CD8-positive, alpha-beta memory T cell (primary cell): ENCODE measurements at regions not wholly inside any gene's neighbourhood (a gene's known extent, or its start where the extent isn't known, plus 50 kb on each side); places are given as distances from the start of the nearest gene placed in this dataset.

ENCODE experiments used
- CTCF ChIA-PET: fragments of 350-600 bp; sonication (Branson Sonifier 250); formaldehyde crosslinking; loops from one replicate; lab custom pipeline; 2021; ENCODE audit warnings: antibody characterized with exemption; lab: Charles Lee
- POLR2A ChIA-PET: fragments of 350-600 bp; sonication (Branson Sonifier 250); formaldehyde crosslinking; loops from one replicate; lab custom pipeline; 2021; ENCODE audit warnings: antibody characterized with exemption; lab: Charles Lee
- DNase-seq, 5 donors: peaks; one replicate each; pipeline versions ENCODE4 v3.0.0 to v3.0.0-alpha.2; 2020 to 2022; ENCODE audit warnings: mixed read lengths in 1 of 5
- H3K27ac ChIP-seq: one replicate; pipeline ENCODE4 v1.7.0; 2013; ENCODE audit warnings: low read depth, mild to moderate bottlenecking, low read length, moderate library complexity
- H3K27me3 ChIP-seq: 2 replicates; pipeline ENCODE4 v1.7.0; 2013; ENCODE audit warnings: low read length, mild to moderate bottlenecking; ENCODE audit not compliant: insufficient read depth, poor library complexity, severe bottlenecking
- H3K36me3 ChIP-seq: 2 replicates; pipeline ENCODE4 v1.7.0; 2013; ENCODE audit warnings: mild to moderate bottlenecking, low read length, moderate library complexity; ENCODE audit not compliant: insufficient read depth
- H3K4me1 ChIP-seq: 2 replicates; pipeline ENCODE4 v1.7.0; 2013; ENCODE audit warnings: mild to moderate bottlenecking, low read length, moderate library complexity; ENCODE audit not compliant: insufficient read depth
- H3K4me3 ChIP-seq: 2 replicates; pipeline ENCODE4 v1.7.0; 2013; ENCODE audit warnings: mild to moderate bottlenecking, low read length
- H3K9me3 ChIP-seq: 2 replicates; pipeline ENCODE4 v1.7.0; 2013; ENCODE audit warnings: mild to moderate bottlenecking, low read length
- H3K27ac Mint-ChIP-seq, 8 donors: one replicate each; pipeline ENCODE4 v1.8.0; 2020 to 2021; ENCODE audit warnings: mixed read lengths in 8 of 8, mild to moderate bottlenecking in 6 of 8, inconsistent platforms in 3 of 8, moderate library complexity in 3 of 8
- H3K27me3 Mint-ChIP-seq, 2 donors: one replicate each; pipeline ENCODE4 v1.8.0; 2020 to 2021; ENCODE audit warnings: mixed read lengths in 2 of 2, mild to moderate bottlenecking in 1 of 2, moderate library complexity in 1 of 2
- H3K36me3 Mint-ChIP-seq, 3 donors: one replicate each; pipeline ENCODE4 v1.8.0; 2020 to 2021; ENCODE audit warnings: mixed read lengths in 3 of 3, inconsistent platforms in 1 of 3, mild to moderate bottlenecking in 1 of 3
- H3K4me1 Mint-ChIP-seq, 3 donors: one replicate each; pipeline ENCODE4 v1.8.0; 2020 to 2021; ENCODE audit warnings: mixed read lengths in 3 of 3, inconsistent platforms in 1 of 3, mild to moderate bottlenecking in 1 of 3
- H3K4me3 Mint-ChIP-seq, 7 donors: one replicate each; pipeline ENCODE4 v1.8.0; 2020 to 2021; ENCODE audit warnings: mixed read lengths in 7 of 7, mild to moderate bottlenecking in 6 of 7, moderate library complexity in 4 of 7, inconsistent platforms in 2 of 7
- H3K9me3 Mint-ChIP-seq, 5 donors: one replicate each; pipeline ENCODE4 v1.8.0; 2020 to 2022; ENCODE audit warnings: mixed read lengths in 5 of 5, mild to moderate bottlenecking in 3 of 5, moderate library complexity in 2 of 5, inconsistent platforms in 1 of 5

DNA sequence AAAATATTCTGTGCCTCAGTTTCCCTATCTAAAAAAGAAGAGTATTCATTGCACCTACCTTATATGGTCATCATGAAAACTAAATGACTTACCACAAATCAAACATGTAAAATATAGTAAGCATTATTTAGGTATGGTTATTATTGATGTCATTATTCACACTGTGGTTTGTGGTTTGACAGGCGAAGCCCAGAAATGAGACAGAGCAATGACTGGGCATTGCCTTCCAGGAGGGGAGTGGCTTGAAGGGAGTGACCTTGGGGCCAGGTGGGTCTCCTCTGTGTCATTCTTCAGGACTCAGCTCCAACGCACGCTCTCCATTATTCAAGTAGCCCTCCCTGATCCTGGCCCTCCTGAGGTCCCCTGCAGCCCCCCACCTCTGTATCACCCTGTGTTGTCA lies 133.7 kb downstream of the DMRTA2 start:
- Histone ChIP-seq H3K27me3 (no peaks in the 10 kb centered on the region), H3K36me3 (no peaks in the 10 kb centered on the region), H3K9me3 (no peaks in the 10 kb centered on the region), H3K4me1 (no peaks in the 10 kb centered on the region), H3K27ac (no peak overlapping the region), H3K4me3 (no peak overlapping the region)
- Mint-ChIP-seq H3K27me3 (peaks cover 6 to 18% of the 10 kb centered on the region in 2 donors), H3K9me3 (peaks cover 0 to 4% (median 1%) of the 10 kb centered on the region in 5 donors), H3K4me3 (no peak overlapping the region), H3K27ac (peak overlapping the region in 1 of 8 donors; percentile 76), H3K36me3 (no peaks in the 10 kb centered on the region), H3K4me1 (no peaks in the 10 kb centered on the region)
- ChIA-PET CTCF (no interaction called here), POLR2A (no interaction called here)
- DNase-seq = no peak

DNA sequence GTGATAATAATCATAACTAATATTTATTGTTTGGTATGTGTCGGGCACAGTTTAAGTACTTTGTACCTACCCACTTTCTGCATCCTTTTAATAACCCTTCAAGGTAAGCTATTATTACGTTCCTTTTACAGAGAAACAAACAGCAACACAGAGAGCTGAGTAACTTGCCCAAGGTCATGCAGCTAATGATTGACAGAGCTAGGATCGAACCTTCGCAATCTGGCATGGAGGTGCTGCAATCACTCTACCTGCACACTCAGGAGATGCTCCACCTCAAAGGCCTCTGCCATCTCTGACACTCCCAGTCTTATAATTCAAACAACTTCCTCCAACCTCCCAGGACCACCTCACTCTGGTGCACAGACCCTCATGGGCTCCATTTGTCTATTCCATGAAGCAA lies 137.2 kb downstream of the DMRTA2 start:
- no peaks in the 10 kb centered on the region for H3K36me3 Mint-ChIP-seq
- CTCF ChIA-PET = no interaction called here
- no peaks in the 10 kb centered on the region for H3K4me1 Mint-ChIP-seq
- Histone ChIP-seq H3K36me3 (no peaks in the 10 kb centered on the region), H3K9me3 (no peaks in the 10 kb centered on the region), H3K4me1 (no peaks in the 10 kb centered on the region), H3K27ac (no peak overlapping the region), H3K4me3 (no peak overlapping the region), H3K27me3 (no peaks in the 10 kb centered on the region)
- H3K4me3 Mint-ChIP-seq = no peak overlapping the region
- no peak overlapping the region for H3K27ac Mint-ChIP-seq
- no peaks in the 10 kb centered on the region for H3K9me3 Mint-ChIP-seq
- peaks cover 12 to 18% of the 10 kb centered on the region in 2 donors for H3K27me3 Mint-ChIP-seq
- POLR2A ChIA-PET = no interaction called here
- DNase-seq = no peak

DNA sequence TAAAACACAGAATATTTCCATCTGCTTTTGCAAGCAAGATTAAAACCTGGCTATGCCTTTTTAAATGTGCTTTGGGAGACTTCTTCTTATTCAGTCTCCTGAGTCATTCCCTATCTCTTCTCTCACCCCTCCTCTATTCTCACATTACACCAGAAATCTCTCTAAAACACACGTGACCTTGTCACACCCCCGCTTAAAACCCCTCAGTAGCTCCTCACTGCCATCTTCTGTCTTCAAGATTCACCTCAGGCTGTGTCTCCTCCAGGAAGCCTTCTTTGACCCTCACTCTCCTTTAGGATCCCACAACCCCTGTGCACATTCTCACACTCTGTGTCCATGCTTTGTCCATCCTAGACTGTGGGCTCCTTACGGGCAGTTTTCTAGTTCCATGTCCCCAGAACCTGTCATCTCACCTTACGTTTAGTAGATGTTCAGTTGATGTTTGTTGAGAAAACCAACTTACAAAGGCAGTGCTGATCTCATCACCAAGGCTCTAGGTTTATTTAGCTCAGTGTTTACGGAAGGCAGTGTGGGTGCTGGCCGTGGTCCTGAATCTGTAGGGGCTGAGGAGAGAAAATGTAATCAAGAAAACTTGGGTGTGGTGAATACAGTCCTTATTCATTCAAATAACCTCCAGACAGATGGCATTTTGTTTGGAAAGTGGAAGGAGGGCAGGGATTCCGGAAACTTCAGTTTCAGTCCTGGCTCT lies 143.5 kb downstream of the DMRTA2 start:
- POLR2A ChIA-PET = no interaction called here
- no peak overlapping the region for H3K27ac Mint-ChIP-seq
- DNase-seq = no peak

DNA sequence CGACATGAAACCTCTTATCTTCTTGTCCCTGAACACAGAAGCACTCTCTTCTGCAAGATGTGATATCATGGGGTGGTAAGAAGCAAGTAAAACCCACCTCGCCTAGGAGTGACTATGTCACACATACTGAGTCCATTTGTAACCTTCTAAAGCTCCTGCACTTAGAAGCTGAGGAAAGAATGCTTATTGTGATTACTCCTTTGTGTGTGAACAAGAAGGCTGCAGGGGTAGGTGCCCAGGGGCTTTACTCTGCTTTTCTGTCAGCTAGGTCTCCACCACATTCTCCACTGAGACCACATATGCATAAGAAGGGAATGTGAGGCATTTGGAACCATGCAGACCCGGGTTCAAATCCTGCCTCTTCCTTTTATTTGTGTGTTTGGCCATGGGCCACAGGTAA lies 144.3 kb downstream of the DMRTA2 start:
- H3K4me1 ChIP-seq = no peaks in the 10 kb centered on the region
- Mint-ChIP-seq H3K36me3 (no peaks in the 10 kb centered on the region), H3K27me3 (peaks cover 23 to 24% of the 10 kb centered on the region in 2 donors), H3K27ac (no peak overlapping the region), H3K4me1 (no peaks in the 10 kb centered on the region), H3K9me3 (peaks cover 0 to 5% (median 0%) of the 10 kb centered on the region in 5 donors), H3K4me3 (no peak overlapping the region)
- POLR2A ChIA-PET = no interaction called here
- H3K27ac ChIP-seq = no peak overlapping the region
- DNase-seq = no peak
- no peaks in the 10 kb centered on the region for H3K36me3 ChIP-seq
- H3K9me3 ChIP-seq = no peaks in the 10 kb centered on the region
- peaks cover 3% of the 10 kb centered on the region for H3K27me3 ChIP-seq
- CTCF ChIA-PET = no interaction called here
- H3K4me3 ChIP-seq = no peak overlapping the region

More for the DNA sequence above, 143.5 kb downstream of the DMRTA2 start:
- CTCF ChIA-PET = no interaction called here
- no peaks in the 10 kb centered on the region for H3K4me1 ChIP-seq
- H3K36me3 Mint-ChIP-seq = no peaks in the 10 kb centered on the region
- H3K27ac ChIP-seq = no peak overlapping the region
- H3K27me3 ChIP-seq = peaks cover 3% of the 10 kb centered on the region
- H3K4me1 Mint-ChIP-seq = no peaks in the 10 kb centered on the region
- no peak overlapping the region for H3K4me3 ChIP-seq
- H3K36me3 ChIP-seq = no peaks in the 10 kb centered on the region
- peaks cover 0 to 5% (median 0%) of the 10 kb centered on the region in 5 donors for H3K9me3 Mint-ChIP-seq
- no peak overlapping the region for H3K4me3 Mint-ChIP-seq
- peaks cover 23 to 24% of the 10 kb centered on the region in 2 donors for H3K27me3 Mint-ChIP-seq
- no peaks in the 10 kb centered on the region for H3K9me3 ChIP-seq

DNA sequence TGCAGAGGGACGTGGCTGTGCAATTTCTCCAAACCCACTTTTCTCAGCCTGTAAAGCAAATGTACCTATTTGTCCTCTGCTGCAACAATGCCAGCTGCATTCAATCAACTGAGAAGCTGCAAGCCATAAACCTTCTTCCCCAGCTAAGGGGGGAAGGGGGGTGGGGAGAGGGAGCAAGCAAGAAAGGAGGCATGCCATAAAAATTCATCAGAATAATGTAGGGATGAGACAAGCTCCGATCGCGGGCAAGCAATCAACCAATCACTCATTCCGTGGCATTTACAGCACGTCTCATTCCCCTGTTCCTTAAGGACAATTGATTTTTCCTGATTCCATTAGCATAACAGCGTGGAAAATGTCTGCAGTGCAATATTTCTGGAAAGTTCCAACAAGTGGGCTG lies 144.8 kb downstream of the DMRTA2 start:
- Mint-ChIP-seq H3K36me3 (no peaks in the 10 kb centered on the region), H3K27me3 (peaks cover 23 to 24% of the 10 kb centered on the region in 2 donors), H3K4me3 (no peak overlapping the region), H3K27ac (no peak overlapping the region), H3K4me1 (no peaks in the 10 kb centered on the region), H3K9me3 (peaks cover 0 to 5% (median 0%) of the 10 kb centered on the region in 5 donors)
- CTCF ChIA-PET = no interaction called here
- Histone ChIP-seq H3K4me3 (no peak overlapping the region), H3K4me1 (no peaks in the 10 kb centered on the region), H3K27me3 (peaks cover 3% of the 10 kb centered on the region), H3K9me3 (no peaks in the 10 kb centered on the region), H3K36me3 (no peaks in the 10 kb centered on the region), H3K27ac (no peak overlapping the region)
- POLR2A ChIA-PET = no interaction called here
- no peak for DNase-seq

DNA sequence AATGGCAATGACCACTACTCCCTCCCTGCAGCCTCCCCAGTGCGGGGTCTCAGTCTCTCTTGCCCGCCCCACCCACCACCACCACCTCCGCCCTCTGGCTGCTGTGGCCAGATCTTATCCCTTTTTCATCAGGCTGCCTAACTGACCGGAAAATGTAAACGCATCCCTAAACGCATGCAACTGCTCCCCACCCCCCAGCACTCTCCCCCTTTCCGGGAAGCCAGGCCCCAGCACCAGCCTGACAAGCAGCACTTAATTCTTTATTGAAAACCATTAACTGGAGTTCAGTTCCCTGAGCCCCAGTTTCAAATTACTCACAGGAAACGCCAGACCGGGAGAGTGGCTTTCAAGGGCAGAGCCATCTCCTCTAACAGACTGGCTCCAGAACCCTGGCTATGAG lies 147.7 kb downstream of the DMRTA2 start:
- H3K27me3 Mint-ChIP-seq = peaks cover 18 to 32% of the 10 kb centered on the region in 2 donors
- no peaks in the 10 kb centered on the region for H3K36me3 Mint-ChIP-seq
- ChIA-PET POLR2A (no interaction called here), CTCF (no interaction called here)
- no peaks in the 10 kb centered on the region for H3K4me1 Mint-ChIP-seq
- no peak for DNase-seq
- H3K27me3 ChIP-seq = peaks cover 3% of the 10 kb centered on the region
- H3K36me3 ChIP-seq = no peaks in the 10 kb centered on the region
- H3K4me1 ChIP-seq = no peaks in the 10 kb centered on the region
- no peaks in the 10 kb centered on the region for H3K9me3 ChIP-seq
- no peak overlapping the region for H3K4me3 Mint-ChIP-seq
- peaks cover 0 to 5% (median 0%) of the 10 kb centered on the region in 5 donors for H3K9me3 Mint-ChIP-seq
- no peak overlapping the region for H3K27ac Mint-ChIP-seq
- no peak overlapping the region for H3K27ac ChIP-seq
- no peak overlapping the region for H3K4me3 ChIP-seq

DNA sequence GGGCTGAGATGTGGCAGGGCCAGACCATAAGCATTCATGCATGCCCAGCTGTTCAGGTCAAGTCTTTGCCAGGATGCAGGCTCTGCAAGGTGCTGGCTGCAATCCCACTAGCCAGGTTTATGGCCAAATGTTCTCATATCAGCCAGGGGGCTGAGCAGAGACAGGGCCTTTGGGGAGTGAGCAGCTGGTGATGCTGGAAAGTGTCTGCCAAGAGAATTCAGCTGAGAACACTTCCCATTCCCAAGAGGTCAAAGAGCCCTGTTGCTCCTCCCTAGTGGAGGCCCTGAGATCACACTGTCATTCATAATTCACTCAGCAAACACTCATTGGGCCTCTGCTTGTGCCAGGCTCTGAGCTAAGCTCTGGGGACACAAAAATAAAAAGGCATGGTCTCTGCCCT lies 150.3 kb downstream of the DMRTA2 start:
- no peak overlapping the region for H3K4me3 ChIP-seq
- peaks cover 3% of the 10 kb centered on the region for H3K27me3 ChIP-seq
- H3K4me1 ChIP-seq = no peaks in the 10 kb centered on the region
- Mint-ChIP-seq H3K27ac (no peak overlapping the region), H3K4me1 (no peaks in the 10 kb centered on the region), H3K27me3 (peaks cover 15 to 30% of the 10 kb centered on the region in 2 donors), H3K4me3 (no peak overlapping the region), H3K36me3 (no peaks in the 10 kb centered on the region), H3K9me3 (peaks cover 0 to 5% (median 0%) of the 10 kb centered on the region in 5 donors)
- POLR2A ChIA-PET = no interaction called here
- CTCF ChIA-PET = no interaction called here
- H3K27ac ChIP-seq = no peak overlapping the region
- H3K36me3 ChIP-seq = no peaks in the 10 kb centered on the region
- no peak for DNase-seq
- no peaks in the 10 kb centered on the region for H3K9me3 ChIP-seq

DNA sequence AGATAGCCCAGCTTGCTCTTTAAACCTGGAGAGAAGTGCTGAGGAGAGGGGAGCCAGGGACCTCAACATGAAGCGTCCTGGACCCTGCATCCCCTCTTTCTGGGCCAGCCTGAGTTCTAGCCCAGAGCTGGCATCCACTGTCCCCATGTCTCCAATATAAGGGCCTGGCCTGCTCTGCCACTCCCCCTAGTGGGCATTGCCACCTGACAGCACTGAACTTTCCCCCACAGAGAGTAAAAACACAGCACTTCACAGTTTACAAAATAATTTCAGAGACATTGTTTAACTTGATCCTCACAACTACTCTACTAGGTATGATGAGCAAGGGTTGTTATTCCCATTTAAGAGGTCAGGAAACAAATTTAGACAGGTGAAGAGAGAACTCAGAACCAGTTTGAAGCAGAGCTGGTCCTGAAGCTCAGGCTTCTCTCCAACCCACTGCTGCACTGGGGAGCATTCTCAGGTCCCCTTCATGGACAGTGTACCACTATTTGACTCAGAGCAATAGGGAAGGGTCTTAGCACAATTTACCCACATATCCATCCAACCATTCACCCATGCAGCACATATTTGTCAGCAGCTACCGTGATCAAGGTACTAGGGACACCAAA lies 151.2 kb downstream of the DMRTA2 start:
- Mint-ChIP-seq H3K9me3 (peaks cover 0 to 5% (median 0%) of the 10 kb centered on the region in 5 donors), H3K4me3 (no peak overlapping the region), H3K27ac (no peak overlapping the region), H3K4me1 (no peaks in the 10 kb centered on the region), H3K27me3 (peaks cover 16 to 25% of the 10 kb centered on the region in 2 donors), H3K36me3 (no peaks in the 10 kb centered on the region)
- H3K4me1 ChIP-seq = no peaks in the 10 kb centered on the region
- no peak overlapping the region for H3K4me3 ChIP-seq
- POLR2A ChIA-PET = no interaction called here
- CTCF ChIA-PET = no interaction called here
- peaks cover 3% of the 10 kb centered on the region for H3K27me3 ChIP-seq
- no peaks in the 10 kb centered on the region for H3K36me3 ChIP-seq
- no peaks in the 10 kb centered on the region for H3K9me3 ChIP-seq
- H3K27ac ChIP-seq = no peak overlapping the region
- DNase-seq = no peak
